ENCODE measurements at regions not wholly inside any gene's neighbourhood (a gene's known extent, or its start where the extent isn't known, plus 50 kb on each side); places are given as distances from the start of the nearest gene placed in this dataset.

DNA sequence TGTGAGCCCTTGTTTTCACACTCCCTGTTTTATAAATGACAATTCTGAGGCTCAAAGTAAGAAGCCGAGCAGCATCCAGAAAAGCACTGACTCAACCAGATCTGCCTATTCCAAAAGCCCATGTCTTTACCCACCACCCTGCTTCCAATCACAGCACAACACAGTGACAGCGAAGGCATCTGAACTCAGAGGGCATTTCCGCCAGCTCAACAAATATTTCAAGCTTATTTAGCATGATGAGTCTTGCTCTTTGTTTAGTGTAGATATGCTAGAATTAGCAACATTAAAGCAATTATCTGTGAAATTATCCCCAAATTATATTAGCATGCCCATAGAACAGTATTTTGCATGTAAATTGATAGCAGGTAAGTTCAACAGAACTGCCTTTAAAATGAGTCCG is 359.1 kb upstream of the RAB6C start:
- TF ChIP-seq, protein P1, sequence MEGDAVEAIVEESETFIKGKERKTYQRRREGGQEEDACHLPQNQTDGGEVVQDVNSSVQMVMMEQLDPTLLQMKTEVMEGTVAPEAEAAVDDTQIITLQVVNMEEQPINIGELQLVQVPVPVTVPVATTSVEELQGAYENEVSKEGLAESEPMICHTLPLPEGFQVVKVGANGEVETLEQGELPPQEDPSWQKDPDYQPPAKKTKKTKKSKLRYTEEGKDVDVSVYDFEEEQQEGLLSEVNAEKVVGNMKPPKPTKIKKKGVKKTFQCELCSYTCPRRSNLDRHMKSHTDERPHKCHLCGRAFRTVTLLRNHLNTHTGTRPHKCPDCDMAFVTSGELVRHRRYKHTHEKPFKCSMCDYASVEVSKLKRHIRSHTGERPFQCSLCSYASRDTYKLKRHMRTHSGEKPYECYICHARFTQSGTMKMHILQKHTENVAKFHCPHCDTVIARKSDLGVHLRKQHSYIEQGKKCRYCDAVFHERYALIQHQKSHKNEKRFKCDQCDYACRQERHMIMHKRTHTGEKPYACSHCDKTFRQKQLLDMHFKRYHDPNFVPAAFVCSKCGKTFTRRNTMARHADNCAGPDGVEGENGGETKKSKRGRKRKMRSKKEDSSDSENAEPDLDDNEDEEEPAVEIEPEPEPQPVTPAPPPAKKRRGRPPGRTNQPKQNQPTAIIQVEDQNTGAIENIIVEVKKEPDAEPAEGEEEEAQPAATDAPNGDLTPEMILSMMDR (IDR thresholded peaks at IDR 0.05; ENCODE audit: low read depth, low read length, missing control alignments) = no peak
- Histone ChIP-seq H3K36me3 (replicated peaks) (no peaks in the 10 kb centered on the region), H3K27me3 (replicated peaks) (no peaks in the 10 kb centered on the region), H3K27ac (no peak overlapping the region), H3K4me3 (ENCODE audit: low read depth, low read length) (no peak overlapping the region)
- in situ Hi-C loops (cut with HindIII; ENCODE audit: low pct_ligation_motif_present, low sequenced_read_pairs) = no loop called here
- no peak for DNase-seq

DNA sequence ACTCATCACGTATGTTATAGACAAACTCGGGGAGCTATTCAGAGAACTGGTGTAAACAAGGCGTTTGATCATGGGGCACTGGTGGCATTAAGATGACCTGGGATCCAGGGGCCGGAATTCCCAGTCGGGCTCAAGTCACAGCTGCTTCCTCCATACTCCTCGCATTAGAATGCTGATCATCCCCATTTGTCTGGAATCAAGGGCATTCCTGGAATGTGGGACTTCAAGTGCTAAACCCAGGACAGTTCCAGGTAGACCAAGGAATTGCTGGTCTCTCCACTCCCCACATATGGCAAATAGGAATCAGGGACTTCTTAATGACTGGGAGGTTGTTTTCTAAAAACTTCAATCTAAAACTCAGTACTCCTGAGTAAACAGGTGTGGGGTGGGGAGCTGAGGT is 355.7 kb upstream of the RAB6C start:
- in situ Hi-C loops (cut with HindIII; ENCODE audit: low pct_ligation_motif_present, low sequenced_read_pairs) = no loop called here
- H3K27me3 ChIP-seq (replicated peaks) = no peaks in the 10 kb centered on the region
- no peak overlapping the region for H3K27ac ChIP-seq
- no peaks in the 10 kb centered on the region for H3K36me3 ChIP-seq (replicated peaks)
- TF ChIP-seq, protein P1 (IDR thresholded peaks at IDR 0.05; ENCODE audit: low read depth, low read length, missing control alignments) = no peak
- no peak overlapping the region for H3K4me3 ChIP-seq (ENCODE audit: low read depth, low read length)
- DNase-seq = no peak

DNA sequence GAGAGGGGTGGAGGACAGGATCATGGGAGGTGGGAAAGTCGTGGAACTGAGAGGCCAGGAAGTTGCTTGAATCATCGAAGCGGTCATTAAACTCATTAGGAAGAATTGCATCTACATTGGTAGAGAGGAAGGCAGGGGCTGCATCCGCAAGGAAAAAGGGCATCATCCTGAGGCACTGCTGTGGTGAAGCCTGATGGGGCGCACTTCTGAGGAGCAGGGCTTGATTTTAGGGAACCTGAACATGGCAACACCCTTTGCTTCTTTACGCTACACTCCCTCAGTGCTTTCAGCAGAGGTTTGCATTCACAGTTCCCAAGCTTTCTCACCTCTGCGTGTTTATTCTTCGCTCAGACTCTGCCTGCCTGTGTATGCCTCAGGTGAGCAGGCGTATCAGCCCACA is 352.0 kb upstream of the RAB6C start:
- no peak overlapping the region for H3K27ac ChIP-seq
- no peaks in the 10 kb centered on the region for H3K36me3 ChIP-seq (replicated peaks)
- in situ Hi-C loops (cut with HindIII; ENCODE audit: low pct_ligation_motif_present, low sequenced_read_pairs) = no loop called here
- no peaks in the 10 kb centered on the region for H3K27me3 ChIP-seq (replicated peaks)
- TF ChIP-seq, protein P1 (IDR thresholded peaks at IDR 0.05; ENCODE audit: low read depth, low read length, missing control alignments) = no peak
- no peak overlapping the region for H3K4me3 ChIP-seq (ENCODE audit: low read depth, low read length)
- DNase-seq = no peak

DNA sequence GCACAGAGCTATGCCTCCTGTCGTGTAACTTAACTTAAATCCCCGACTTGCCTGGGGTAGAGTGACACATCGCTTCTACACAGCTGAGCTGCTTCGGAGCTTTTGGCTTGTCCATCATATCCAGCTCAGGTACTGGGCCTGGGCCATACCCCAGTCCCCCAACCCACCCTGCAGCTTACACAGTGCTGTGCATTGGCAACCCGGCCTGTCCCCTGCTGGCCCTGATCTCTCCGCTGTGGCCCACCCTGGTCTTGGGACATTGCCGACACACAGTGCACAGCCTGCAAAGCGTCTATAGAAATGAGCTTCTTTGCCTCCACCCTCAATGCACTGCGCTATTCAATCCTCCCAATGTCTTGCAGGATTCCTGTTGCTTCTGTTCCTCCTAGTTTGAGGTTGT is 342.8 kb upstream of the RAB6C start:
- in situ Hi-C loops (cut with HindIII; ENCODE audit: low pct_ligation_motif_present, low sequenced_read_pairs) = no loop called here
- H3K36me3 ChIP-seq (replicated peaks) = no peaks in the 10 kb centered on the region
- TF ChIP-seq, protein P1 (IDR thresholded peaks at IDR 0.05; ENCODE audit: low read depth, low read length, missing control alignments) = no peak
- no peaks in the 10 kb centered on the region for H3K27me3 ChIP-seq (replicated peaks)
- no peak overlapping the region for H3K27ac ChIP-seq
- no peak for DNase-seq
- H3K4me3 ChIP-seq (ENCODE audit: low read depth, low read length) = no peak overlapping the region

DNA sequence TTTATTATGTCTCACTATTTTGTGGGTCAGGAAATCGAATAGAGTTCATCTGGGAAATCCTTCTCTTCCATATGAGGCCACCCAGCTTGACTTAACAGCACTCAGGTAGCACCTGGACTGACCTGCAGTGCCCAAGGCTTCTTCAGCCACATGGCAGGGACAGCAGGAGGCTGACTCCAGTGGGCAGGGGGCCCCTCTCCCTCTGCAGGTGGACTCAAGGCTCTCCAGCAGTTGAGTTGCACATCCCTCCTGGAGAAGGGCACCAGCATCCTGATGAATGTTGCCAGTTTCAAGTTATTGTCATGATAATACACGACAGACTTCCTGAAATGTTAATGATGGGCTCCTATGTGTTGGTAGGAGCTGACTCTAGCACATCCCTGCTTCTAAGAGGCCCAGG is 338.1 kb upstream of the RAB6C start:
- in situ Hi-C loops (cut with HindIII; ENCODE audit: low pct_ligation_motif_present, low sequenced_read_pairs) = no loop called here
- Histone ChIP-seq H3K27me3 (replicated peaks) (no peaks in the 10 kb centered on the region), H3K4me3 (ENCODE audit: low read depth, low read length) (no peak overlapping the region), H3K27ac (no peak overlapping the region), H3K36me3 (replicated peaks) (no peaks in the 10 kb centered on the region)
- DNase-seq = no peak
- TF ChIP-seq, protein P1 (IDR thresholded peaks at IDR 0.05; ENCODE audit: low read depth, low read length, missing control alignments) = no peak

DNA sequence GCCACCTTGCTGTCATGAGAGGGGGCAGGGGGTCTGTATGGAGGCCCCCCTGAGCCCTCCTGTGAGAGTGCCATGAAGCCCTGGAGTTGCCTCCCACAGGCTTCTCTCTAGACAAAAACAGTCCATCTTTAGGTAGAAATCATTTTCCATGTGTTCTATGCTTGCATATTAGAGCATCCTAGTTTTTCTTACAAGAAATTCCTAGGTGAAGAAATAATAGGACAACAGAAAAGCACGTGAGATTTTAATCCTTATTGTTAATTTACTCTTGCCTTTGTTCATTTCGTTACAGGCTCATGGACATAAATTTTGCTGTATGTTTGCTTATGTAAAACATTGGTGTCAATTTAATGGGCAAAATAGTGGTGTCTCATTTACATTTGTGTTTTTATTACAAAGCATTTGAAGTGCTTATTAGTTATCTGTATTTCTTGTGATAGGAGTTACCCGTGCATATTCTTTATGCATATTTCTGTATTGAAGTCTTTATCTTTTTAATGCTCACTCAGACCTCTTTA is 336.9 kb upstream of the RAB6C start:
- in situ Hi-C loops (cut with HindIII; ENCODE audit: low pct_ligation_motif_present, low sequenced_read_pairs) = no loop called here
- Histone ChIP-seq H3K27me3 (replicated peaks) (no peaks in the 10 kb centered on the region), H3K36me3 (replicated peaks) (no peaks in the 10 kb centered on the region), H3K27ac (no peak overlapping the region), H3K4me3 (ENCODE audit: low read depth, low read length) (no peak overlapping the region)
- TF ChIP-seq, protein P1 (IDR thresholded peaks at IDR 0.05; ENCODE audit: low read depth, low read length, missing control alignments) = no peak
- no peak for DNase-seq

All from brain microvascular endothelial cell (primary cell).